Frontal cortex (tissue), 3 donors: ENCODE measurements at regions not wholly inside any gene's neighbourhood (a gene's known extent, or its start where the extent isn't known, plus 50 kb on each side); places are given as distances from the start of the nearest gene placed in this dataset.
"Not testable (repeated sequence)": the region's sequence is repeated elsewhere in the genome, so short reads cannot be mapped to it uniquely, and the experiment has no call there.

Source experiments
- DNase-seq, 2 donors: peaks; one replicate each; pipeline ENCODE4 v3.0.0; 2012; ENCODE audit warnings: low spot score in 2 of 2
- FAIRE-seq: peaks from 2 replicates; lab custom pipeline; 2012; peaks lifted over from hg19 to GRCh38; lab: Jason Lieb, UNC
- donor health status: control.
- donor health status: control.
- donor health status: control.

- no peak for DNase-seq
- FAIRE-seq = no peak
Observed at GRCh38 chr2:15748736-15749323, 157.2 kb downstream of the DDX1 start.

GRCh38 chr2:15749460-15750432, 158.1 kb downstream of the DDX1 start:
- no peak for DNase-seq

GRCh38 chr2:15750433-15750814, 158.8 kb downstream of the DDX1 start:
- no peak for DNase-seq
- no peak for FAIRE-seq

More at GRCh38 chr2:15749460-15750432, 158.1 kb downstream of the DDX1 start:
- FAIRE-seq = no peak

GRCh38 chr2:15750822-15751329, 159.2 kb downstream of the DDX1 start:
- no peak for FAIRE-seq
- DNase-seq = no peak

- no peak for FAIRE-seq
- DNase-seq = no peak
Observed at GRCh38 chr2:15751477-15751876, 159.8 kb downstream of the DDX1 start.

- FAIRE-seq (no peak), DNase-seq (no peak)
Observed at GRCh38 chr2:15752552-15753232, 161.0 kb downstream of the DDX1 start.

GRCh38 chr2:15753233-15753798, 161.6 kb downstream of the DDX1 start:
- FAIRE-seq (no peak), DNase-seq (no peak)

- FAIRE-seq = no peak
Observed at GRCh38 chr2:15753811-15754702, 162.4 kb downstream of the DDX1 start.

GRCh38 chr2:15754703-15755099, 163.0 kb downstream of the DDX1 start:
- FAIRE-seq = no peak

More at GRCh38 chr2:15753811-15754702, 162.4 kb downstream of the DDX1 start:
- no peak for DNase-seq

GRCh38 chr2:15755528-15755927, 163.9 kb downstream of the DDX1 start:
- no peak for FAIRE-seq
- DNase-seq = no peak

More at GRCh38 chr2:15754703-15755099, 163.0 kb downstream of the DDX1 start:
- DNase-seq = no peak

GRCh38 chr2:15756011-15756550, 164.4 kb downstream of the DDX1 start:
- no peak for DNase-seq

GRCh38 chr2:15756882-15757819, 165.5 kb downstream of the DDX1 start:
- FAIRE-seq = no peak
- no peak for DNase-seq

More at GRCh38 chr2:15756011-15756550, 164.4 kb downstream of the DDX1 start:
- FAIRE-seq = no peak

- FAIRE-seq = no peak
- no peak for DNase-seq
Observed at GRCh38 chr2:15757820-15758586, 166.3 kb downstream of the DDX1 start.

GRCh38 chr2:15758848-15759247, 167.2 kb downstream of the DDX1 start:
- FAIRE-seq (no peak), DNase-seq (no peak)

- FAIRE-seq (no peak), DNase-seq (no peak)
Observed at GRCh38 chr2:15759385-15759784, 167.7 kb downstream of the DDX1 start.

- not testable (repeated sequence) for DNase-seq, FAIRE-seq
Observed at GRCh38 chr2:15759791-15760190, 168.1 kb downstream of the DDX1 start.
